Thyroid gland (tissue), 4 donors: ENCODE measurements at regions not wholly inside any gene's neighbourhood (a gene's known extent, or its start where the extent isn't known, plus 50 kb on each side); places are given as distances from the start of the nearest gene placed in this dataset.

Experiments used
- DNase-seq, 2 donors: peaks; one replicate each; pipeline ENCODE4 v3.0.0-alpha.2; 2019
- H3K27ac ChIP-seq, 3 donors: fragments of 200-600 bp; sonication (generic); 1 replicate in 2 of 3; 2 replicates in 1 of 3; pipeline ENCODE4 v1.5.1; 2016 to 2019; ENCODE audit warnings: mild to moderate bottlenecking in 1 of 3, moderate library complexity in 1 of 3
- H3K27me3 ChIP-seq: fragments of 200-600 bp; sonication (generic); one replicate; pipeline ENCODE4 v1.5.1; 2019
- H3K36me3 ChIP-seq, 2 donors: fragments of 200-600 bp; sonication (generic); one replicate each; pipeline ENCODE4 v1.5.1; 2016 to 2019
- H3K4me1 ChIP-seq, 2 donors: fragments of 200-600 bp; sonication (generic); one replicate each; pipeline ENCODE4 v1.5.1; 2017 to 2019
- H3K4me3 ChIP-seq, 3 donors: fragments of 200-600 bp; sonication (generic); replicated peaks in 1 of 3; 1 replicate in 2 of 3; 2 replicates in 1 of 3; pipeline ENCODE4 v1.5.1; 2016; ENCODE audit warnings: mild to moderate bottlenecking in 1 of 3
- H3K9me3 ChIP-seq: fragments of 200-600 bp; sonication (generic); one replicate; pipeline ENCODE4 v1.5.1; 2017
- POLR2A ChIP-seq, 2 donors: fragments of 450-650 bp; IDR thresholded peaks; one replicate each; pipeline ENCODE4 v1.6.1; 2017; ENCODE audit warnings: antibody characterized with exemption in 2 of 2, mild to moderate bottlenecking in 2 of 2, moderate library complexity in 1 of 2
- WGBS, 2 donors: methylation state at CpG; one replicate each; pipeline ENCODE4 v1.1.5; 2017; 5-methylcytosine and 5-hydroxymethylcytosine counted together
- intact Hi-C: fragments of 100-400 bp; cut with DNase I; formaldehyde crosslinking; loops from one replicate; pipeline ENCODE4 v1.15.1; 2023
- TF ChIP-seq, protein P1 (sequence below), 6 experiments: fragments of 200-600 bp in 3 of 6; fragments of 450-650 bp in 3 of 6; sonication (generic) in 3 of 6; IDR thresholded peaks; one replicate each; pipeline ENCODE4 v1.5.1; 2016 to 2019; ENCODE audit warnings: antibody characterized with exemption in 6 of 6, mild to moderate bottlenecking in 2 of 6, inconsistent platforms in 1 of 6, moderate library complexity in 1 of 6

DNA sequence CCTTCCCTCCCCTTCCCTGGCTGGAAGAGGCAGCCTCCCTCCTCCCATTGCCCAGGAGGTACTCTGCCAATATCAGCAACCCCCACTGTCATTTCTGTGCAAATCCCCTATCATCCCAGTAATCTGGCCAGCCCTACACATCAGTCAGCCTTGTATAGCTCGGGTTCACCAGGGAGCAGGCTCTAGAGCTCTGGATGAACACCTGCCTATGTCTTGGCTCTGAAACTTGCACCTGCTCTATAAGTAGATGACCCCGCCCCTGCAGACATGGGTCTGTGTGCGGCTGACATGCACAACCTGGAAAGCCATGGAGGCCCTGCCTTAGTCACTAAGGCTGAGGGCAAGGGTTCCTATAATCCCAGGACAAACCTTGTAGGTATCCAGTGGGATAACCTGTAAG is 1042.9 kb downstream of the UQCRFS1 start:
- DNase-seq = no peak
- H3K4me3 ChIP-seq = no peak overlapping the region
- H3K36me3 ChIP-seq = no peaks in the 10 kb centered on the region
- H3K27me3 ChIP-seq = no peaks in the 10 kb centered on the region
- intact Hi-C loops = no loop called here
- WGBS, 2 donors = 48 to 52% methylated on average over 3 of the region's 3 CpGs
- TF ChIP-seq, protein P1, sequence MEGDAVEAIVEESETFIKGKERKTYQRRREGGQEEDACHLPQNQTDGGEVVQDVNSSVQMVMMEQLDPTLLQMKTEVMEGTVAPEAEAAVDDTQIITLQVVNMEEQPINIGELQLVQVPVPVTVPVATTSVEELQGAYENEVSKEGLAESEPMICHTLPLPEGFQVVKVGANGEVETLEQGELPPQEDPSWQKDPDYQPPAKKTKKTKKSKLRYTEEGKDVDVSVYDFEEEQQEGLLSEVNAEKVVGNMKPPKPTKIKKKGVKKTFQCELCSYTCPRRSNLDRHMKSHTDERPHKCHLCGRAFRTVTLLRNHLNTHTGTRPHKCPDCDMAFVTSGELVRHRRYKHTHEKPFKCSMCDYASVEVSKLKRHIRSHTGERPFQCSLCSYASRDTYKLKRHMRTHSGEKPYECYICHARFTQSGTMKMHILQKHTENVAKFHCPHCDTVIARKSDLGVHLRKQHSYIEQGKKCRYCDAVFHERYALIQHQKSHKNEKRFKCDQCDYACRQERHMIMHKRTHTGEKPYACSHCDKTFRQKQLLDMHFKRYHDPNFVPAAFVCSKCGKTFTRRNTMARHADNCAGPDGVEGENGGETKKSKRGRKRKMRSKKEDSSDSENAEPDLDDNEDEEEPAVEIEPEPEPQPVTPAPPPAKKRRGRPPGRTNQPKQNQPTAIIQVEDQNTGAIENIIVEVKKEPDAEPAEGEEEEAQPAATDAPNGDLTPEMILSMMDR (IDR thresholded peaks at IDR 0.05) = no peak
- TF ChIP-seq POLR2A (IDR thresholded peaks at IDR 0.05) = no peak
- H3K9me3 ChIP-seq = no peaks in the 10 kb centered on the region
- H3K4me1 ChIP-seq = peaks cover 0 to 8% of the 10 kb centered on the region in 2 donors
- H3K27ac ChIP-seq = no peak overlapping the region

GRCh38 chr19:28169168-28169887 is 1043.6 kb downstream of the UQCRFS1 start:
- Histone ChIP-seq H3K27me3 (no peaks in the 10 kb centered on the region), H3K4me1 (peaks cover 0 to 8% of the 10 kb centered on the region in 2 donors), H3K36me3 (no peaks in the 10 kb centered on the region), H3K4me3 (no peak overlapping the region), H3K27ac (no peak overlapping the region), H3K9me3 (no peaks in the 10 kb centered on the region)
- no peak for TF ChIP-seq POLR2A (IDR thresholded peaks at IDR 0.05)
- TF ChIP-seq, protein P1 (IDR thresholded peaks at IDR 0.05) = no peak
- intact Hi-C loops = no loop called here
- no peak for DNase-seq
- WGBS, 2 donors = 15 to 17% methylated on average over 5 of the region's 5 CpGs

GRCh38 chr19:28168557-28168956 is 1044.4 kb downstream of the UQCRFS1 start:
- WGBS, 2 donors = 37 to 53% methylated on average over 2 of the region's 2 CpGs
- H3K9me3 ChIP-seq = no peaks in the 10 kb centered on the region
- no peaks in the 10 kb centered on the region for H3K27me3 ChIP-seq
- intact Hi-C loops = no loop called here
- no peak overlapping the region for H3K4me3 ChIP-seq
- H3K36me3 ChIP-seq = no peaks in the 10 kb centered on the region
- H3K4me1 ChIP-seq = peaks cover 0 to 8% of the 10 kb centered on the region in 2 donors
- H3K27ac ChIP-seq = no peak overlapping the region
- no peak for DNase-seq
- no peak for TF ChIP-seq POLR2A (IDR thresholded peaks at IDR 0.05)
- TF ChIP-seq, protein P1 (IDR thresholded peaks at IDR 0.05) = no peak

DNA sequence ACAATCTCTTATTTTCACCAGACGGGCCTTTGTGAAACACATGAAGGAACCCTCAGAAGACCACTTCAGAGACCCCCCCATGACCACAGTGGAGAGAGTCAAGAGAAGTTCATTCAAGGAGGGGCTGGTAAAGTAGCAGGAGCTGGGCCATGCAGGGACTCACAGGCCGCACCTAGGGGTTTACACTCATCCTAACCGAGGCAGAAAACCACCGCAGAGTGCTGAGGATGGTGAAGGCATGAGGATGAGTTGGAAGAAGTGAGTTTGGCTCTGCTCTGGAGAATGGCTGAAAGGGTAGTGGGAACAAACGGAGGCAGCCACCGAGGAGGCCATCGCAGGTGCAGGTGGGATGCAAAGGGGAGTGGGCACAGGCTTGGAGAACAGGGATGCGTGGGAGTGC is 1046.9 kb downstream of the UQCRFS1 start:
- WGBS, 2 donors = 79 to 80% methylated on average over 8 of the region's 8 CpGs
- Histone ChIP-seq H3K27ac (no peak overlapping the region), H3K36me3 (no peaks in the 10 kb centered on the region), H3K4me1 (peaks cover 0 to 8% of the 10 kb centered on the region in 2 donors), H3K9me3 (no peaks in the 10 kb centered on the region), H3K4me3 (no peak overlapping the region), H3K27me3 (no peaks in the 10 kb centered on the region)
- intact Hi-C loops = no loop called here
- no peak for DNase-seq
- TF ChIP-seq, protein P1 (IDR thresholded peaks at IDR 0.05) = no peak
- TF ChIP-seq POLR2A (IDR thresholded peaks at IDR 0.05) = no peak

- intact Hi-C loops = no loop called here
- 63 to 77% methylated on average over 3 of the region's 3 CpGs for WGBS, 2 donors
- H3K4me1 ChIP-seq = no peaks in the 10 kb centered on the region
- no peaks in the 10 kb centered on the region for H3K9me3 ChIP-seq
- no peaks in the 10 kb centered on the region for H3K27me3 ChIP-seq
- TF ChIP-seq, protein P1 (IDR thresholded peaks at IDR 0.05) = no peak
- TF ChIP-seq POLR2A (IDR thresholded peaks at IDR 0.05) = no peak
- no peak overlapping the region for H3K4me3 ChIP-seq
- H3K36me3 ChIP-seq = no peaks in the 10 kb centered on the region
- no peak for DNase-seq
- H3K27ac ChIP-seq = no peak overlapping the region
Observed at GRCh38 chr19:28164214-28164613, 1048.7 kb downstream of the UQCRFS1 start.
